ENCODE measurements at regions not wholly inside any gene's neighbourhood (a gene's known extent, or its start where the extent isn't known, plus 50 kb on each side); places are given as distances from the start of the nearest gene placed in this dataset.

DNA sequence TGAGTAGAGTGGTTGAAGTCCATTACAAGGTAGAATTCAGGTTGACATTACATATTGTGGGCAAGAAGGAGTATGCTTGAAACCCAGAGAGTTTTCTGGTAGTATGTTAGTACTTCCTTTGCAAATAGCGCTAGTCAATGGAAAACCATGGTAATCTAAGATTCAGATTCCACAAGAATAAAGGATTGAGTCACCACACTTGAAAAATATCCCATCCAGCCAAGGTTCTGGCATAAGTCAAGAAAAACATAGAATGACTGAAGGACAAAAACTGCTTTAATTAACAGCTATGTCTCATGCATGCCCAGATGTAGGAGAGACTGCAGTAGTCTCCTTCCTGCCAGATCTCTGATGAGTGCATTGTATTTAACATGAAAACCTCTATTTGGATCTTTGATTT lies 469.8 kb downstream of the BMP2 start:
- no peaks in the 10 kb centered on the region for H3F3A ChIP-seq (replicated peaks; ENCODE audit: insufficient read depth)
- H3K27ac ChIP-seq (ENCODE audit: low read depth in 2 of 2, low read length in 1 of 2): no peak overlapping the region
- no peak overlapping the region for H3K4me2 ChIP-seq
- ChIA-PET CTCF (interaction anchor here (0.8 kb wide), 1 partner anchor 122 kb away, joined by 3 read pairs; no protein-coding TSS in a partner anchor), POLR2A (no interaction called here)
- H3K4me3 ChIP-seq (ENCODE audit: low read depth in 2 of 2, low read length in 1 of 2): no peak overlapping the region
- no peaks in the 10 kb centered on the region for H3K27me3 ChIP-seq (ENCODE audit: insufficient read depth)
- no peak for DNase-seq
- WGBS (ENCODE audit: low lambda C conversion rate): 0% methylated on average over 1 of the region's 1 CpG
- TF ChIP-seq, protein P1, sequence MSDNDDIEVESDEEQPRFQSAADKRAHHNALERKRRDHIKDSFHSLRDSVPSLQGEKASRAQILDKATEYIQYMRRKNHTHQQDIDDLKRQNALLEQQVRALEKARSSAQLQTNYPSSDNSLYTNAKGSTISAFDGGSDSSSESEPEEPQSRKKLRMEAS (IDR thresholded peaks at IDR 0.05; ENCODE audit: low read depth): no peak
- TF ChIP-seq CHD2 (IDR thresholded peaks at IDR 0.05; ENCODE audit: low read length, partially characterized antibody) (no peak), MEF2A (IDR thresholded peaks at IDR 0.05; ENCODE audit: borderline replicate concordance, low read depth) (no peak), RAD21 (IDR thresholded peaks at IDR 0.05; ENCODE audit: low read length) (no peak)
- H4K20me1 ChIP-seq (ENCODE audit: insufficient read depth): no peaks in the 10 kb centered on the region
- H3K36me3 ChIP-seq (replicated peaks in 1 of 2; ENCODE audit: control insufficient read depth in 1 of 2, insufficient read depth in 2 of 2, low read length in 1 of 2): no peaks in the 10 kb centered on the region
- H3K9me3 ChIP-seq: no peaks in the 10 kb centered on the region
- no peak overlapping the region for H2AFZ ChIP-seq (ENCODE audit: low read depth)
- no peaks in the 10 kb centered on the region for H3K79me2 ChIP-seq (ENCODE audit: insufficient read depth)
- no peaks in the 10 kb centered on the region for H3K4me1 ChIP-seq (ENCODE audit: control insufficient read depth in 1 of 2, insufficient read depth in 2 of 2, low read depth in 1 of 2, low read length in 1 of 2)
- no peak overlapping the region for H3K9ac ChIP-seq
- H3K9me2 ChIP-seq: no peaks in the 10 kb centered on the region

DNA sequence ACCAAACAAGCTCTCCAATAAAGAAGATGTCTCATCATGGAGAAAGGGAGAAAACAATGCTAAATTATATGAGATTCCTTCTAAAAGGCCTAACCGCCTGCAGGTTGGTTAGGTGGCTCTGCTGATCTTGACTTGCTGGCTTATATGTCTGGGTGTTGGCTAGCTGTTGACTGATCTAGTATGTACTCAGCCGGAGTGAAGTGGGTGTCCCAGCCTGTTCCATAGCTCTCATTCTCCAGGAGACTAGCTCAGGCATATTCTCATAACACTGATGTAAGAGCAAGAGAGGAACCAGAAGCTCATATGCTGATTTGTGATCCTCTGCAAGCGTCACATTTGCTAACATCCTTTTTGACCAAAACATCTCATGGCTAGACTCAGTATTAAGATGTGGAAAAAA lies 473.0 kb downstream of the BMP2 start:
- POLR2A ChIA-PET: no interaction called here
- no peak overlapping the region for H3K27ac ChIP-seq (ENCODE audit: low read depth in 2 of 2, low read length in 1 of 2)
- H3K9me3 ChIP-seq: no peaks in the 10 kb centered on the region
- H4K20me1 ChIP-seq (ENCODE audit: insufficient read depth): no peaks in the 10 kb centered on the region
- no peak for TF ChIP-seq TAF1 (IDR thresholded peaks at IDR 0.05; ENCODE audit: borderline replicate concordance, low read depth, low read length)
- TF ChIP-seq, protein P2, sequence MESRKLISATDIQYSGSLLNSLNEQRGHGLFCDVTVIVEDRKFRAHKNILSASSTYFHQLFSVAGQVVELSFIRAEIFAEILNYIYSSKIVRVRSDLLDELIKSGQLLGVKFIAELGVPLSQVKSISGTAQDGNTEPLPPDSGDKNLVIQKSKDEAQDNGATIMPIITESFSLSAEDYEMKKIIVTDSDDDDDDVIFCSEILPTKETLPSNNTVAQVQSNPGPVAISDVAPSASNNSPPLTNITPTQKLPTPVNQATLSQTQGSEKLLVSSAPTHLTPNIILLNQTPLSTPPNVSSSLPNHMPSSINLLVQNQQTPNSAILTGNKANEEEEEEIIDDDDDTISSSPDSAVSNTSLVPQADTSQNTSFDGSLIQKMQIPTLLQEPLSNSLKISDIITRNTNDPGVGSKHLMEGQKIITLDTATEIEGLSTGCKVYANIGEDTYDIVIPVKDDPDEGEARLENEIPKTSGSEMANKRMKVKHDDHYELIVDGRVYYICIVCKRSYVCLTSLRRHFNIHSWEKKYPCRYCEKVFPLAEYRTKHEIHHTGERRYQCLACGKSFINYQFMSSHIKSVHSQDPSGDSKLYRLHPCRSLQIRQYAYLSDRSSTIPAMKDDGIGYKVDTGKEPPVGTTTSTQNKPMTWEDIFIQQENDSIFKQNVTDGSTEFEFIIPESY (IDR thresholded peaks at IDR 0.05; ENCODE audit: borderline replicate concordance, low read depth): no peak
- TF ChIP-seq, protein P1 (IDR thresholded peaks at IDR 0.05; ENCODE audit: low read depth): no peak
- no peak for TF ChIP-seq TEAD4 (IDR thresholded peaks at IDR 0.05; ENCODE audit: borderline replicate concordance, insufficient read depth)
- no peak for TF ChIP-seq SMC3 (IDR thresholded peaks at IDR 0.05; ENCODE audit: low read depth, low read length)
- TF ChIP-seq RAD21 (IDR thresholded peaks at IDR 0.05; ENCODE audit: low read length): no peak
- no peak for TF ChIP-seq FOSL2 (IDR thresholded peaks at IDR 0.05; ENCODE audit: borderline replicate concordance, low read depth)
- DNase-seq: no peak
- no peaks in the 10 kb centered on the region for H3K36me3 ChIP-seq (replicated peaks in 1 of 2; ENCODE audit: control insufficient read depth in 1 of 2, insufficient read depth in 2 of 2, low read length in 1 of 2)
- no peaks in the 10 kb centered on the region for H3F3A ChIP-seq (replicated peaks; ENCODE audit: insufficient read depth)
- H3K9ac ChIP-seq: no peak overlapping the region
- WGBS (ENCODE audit: low lambda C conversion rate): 11% methylated on average over 3 of the region's 3 CpGs
- no peak overlapping the region for H3K4me3 ChIP-seq (ENCODE audit: low read depth in 2 of 2, low read length in 1 of 2)
- no peaks in the 10 kb centered on the region for H3K27me3 ChIP-seq (ENCODE audit: insufficient read depth)
- H3K79me2 ChIP-seq (ENCODE audit: insufficient read depth): no peaks in the 10 kb centered on the region
- no peak overlapping the region for H3K4me2 ChIP-seq
- H2AFZ ChIP-seq (ENCODE audit: low read depth): no peak overlapping the region
- no peaks in the 10 kb centered on the region for H3K4me1 ChIP-seq (ENCODE audit: control insufficient read depth in 1 of 2, insufficient read depth in 2 of 2, low read depth in 1 of 2, low read length in 1 of 2)
- CTCF ChIA-PET: no interaction called here
- H3K9me2 ChIP-seq: no peaks in the 10 kb centered on the region
